ENCODE measurements at regions not wholly inside any gene's neighbourhood (a gene's known extent, or its start where the extent isn't known, plus 50 kb on each side); places are given as distances from the start of the nearest gene placed in this dataset.

DNA sequence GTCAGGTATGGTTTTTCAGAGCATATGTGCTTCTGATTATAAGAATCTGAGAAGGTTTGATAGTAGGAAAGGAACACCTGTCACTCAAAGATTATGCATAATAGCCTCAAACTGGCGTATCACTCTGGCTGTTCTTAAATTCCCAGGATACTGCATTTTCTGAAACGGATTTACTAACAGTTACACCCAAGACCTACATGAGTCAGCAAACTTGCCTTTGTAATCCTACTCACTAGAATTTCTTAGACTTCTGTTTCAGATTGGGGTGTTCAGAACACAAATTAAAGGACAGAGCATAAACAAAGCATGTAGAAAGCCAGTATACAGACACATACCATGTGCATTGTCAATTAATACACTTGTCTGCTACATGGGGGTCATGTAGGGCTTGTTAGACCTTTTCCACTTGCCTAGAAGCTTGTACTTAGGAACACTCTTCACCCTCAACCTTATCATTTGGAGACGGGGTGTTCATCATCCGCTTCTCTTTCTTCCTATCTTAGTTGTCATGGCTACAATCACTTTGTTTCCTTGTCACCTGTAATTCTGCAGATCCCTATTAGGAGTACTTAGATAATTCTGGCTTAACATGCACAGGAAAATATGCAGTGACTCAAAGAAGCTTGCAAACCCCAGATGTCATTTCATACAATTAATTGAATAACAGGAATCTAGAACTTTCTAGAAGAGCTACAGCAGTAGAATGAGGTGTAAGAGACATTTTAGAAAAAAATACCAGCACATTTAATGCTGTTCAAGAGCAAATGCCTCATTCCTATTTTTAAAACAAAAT is 593.0 kb upstream of the TENM3 start:
- Histone ChIP-seq H3K27ac (no peak overlapping the region), H3K4me1 (replicated peaks in 1 of 2) (no peaks in the 10 kb centered on the region), H3K4me3 (no peak overlapping the region)
- ATAC-seq (replicated peaks in 6 of 8): peak in 2 of 8 experiments; percentile 45 to 99
- 7 to 100% (median 80%) methylated on average over 1 to 4 of the region's 4 CpGs; no CpG with 5 or more reads in 1 of the 10 experiments for WGBS, 10 experiments
- in situ Hi-C loops (cut with MboI; ENCODE audit: low pct_unique_long_range_greater_than_20kb in 2 of 9, low sequenced_read_pairs in 9 of 9, unreplicated experiment in 9 of 9): no loop called here

- in situ Hi-C loops (cut with MboI; ENCODE audit: low pct_unique_long_range_greater_than_20kb in 2 of 9, low sequenced_read_pairs in 9 of 9, unreplicated experiment in 9 of 9): no loop called here
- Histone ChIP-seq H3K4me1 (replicated peaks in 1 of 2) (peaks cover 0 to 3% of the 10 kb centered on the region in 2 donors), H3K4me3 (no peak overlapping the region), H3K27ac (no peak overlapping the region)
- WGBS, 10 experiments: 61 to 100% (median 91%) methylated on average over 1 to 5 of the region's 5 CpGs
- ATAC-seq (replicated peaks in 6 of 8): no peak
These were observed 586.5 kb upstream of the TENM3 start for GRCh38 chr4:181656748-181657147.

- peaks cover 0 to 9% of the 10 kb centered on the region in 2 donors for H3K4me1 ChIP-seq (replicated peaks in 1 of 2)
- no peak overlapping the region for H3K4me3 ChIP-seq
- WGBS, 10 experiments: 0 to 100% (median 72%) methylated on average over 1 to 3 of the region's 3 CpGs
- peak in 1 of 8 experiments; percentile 46 for ATAC-seq (replicated peaks in 6 of 8)
- no peak overlapping the region for H3K27ac ChIP-seq
- in situ Hi-C loops (cut with MboI; ENCODE audit: low pct_unique_long_range_greater_than_20kb in 2 of 9, low sequenced_read_pairs in 9 of 9, unreplicated experiment in 9 of 9): no loop called here
These were observed 584.0 kb upstream of the TENM3 start for GRCh38 chr4:181659202-181659601.

GRCh38 chr4:181659876-181660275 is 583.3 kb upstream of the TENM3 start:
- no peak overlapping the region for H3K27ac ChIP-seq
- H3K4me1 ChIP-seq (replicated peaks in 1 of 2): peaks cover 0 to 9% of the 10 kb centered on the region in 2 donors
- in situ Hi-C loops (cut with MboI; ENCODE audit: low pct_unique_long_range_greater_than_20kb in 2 of 9, low sequenced_read_pairs in 9 of 9, unreplicated experiment in 9 of 9): no loop called here
- peak in 1 of 8 experiments; percentile 10 for ATAC-seq (replicated peaks in 6 of 8)
- no peak overlapping the region for H3K4me3 ChIP-seq
- 40 to 100% (median 88%) methylated on average over 1 to 6 of the region's 6 CpGs for WGBS, 10 experiments

DNA sequence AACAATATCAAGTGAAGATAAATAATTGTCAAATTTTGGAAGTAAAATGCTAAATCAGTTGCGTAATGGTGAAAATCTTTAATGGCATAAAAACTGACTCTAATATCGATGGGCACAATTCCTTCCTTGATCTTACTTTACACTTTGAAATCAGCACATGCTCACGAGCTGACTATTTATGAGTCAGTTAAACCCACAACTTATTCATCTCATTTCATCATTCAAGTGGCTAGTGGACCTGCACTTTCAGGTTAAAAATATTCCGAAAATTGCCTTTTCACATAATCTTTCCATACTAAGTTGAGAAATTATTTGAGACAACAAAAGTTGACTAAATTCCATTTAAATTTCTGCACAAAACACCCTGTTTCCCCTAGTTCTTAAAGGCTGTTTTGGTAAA is 582.1 kb upstream of the TENM3 start:
- Histone ChIP-seq H3K4me1 (replicated peaks in 1 of 2) (peaks cover 0 to 9% of the 10 kb centered on the region in 2 donors), H3K27ac (no peak overlapping the region), H3K4me3 (no peak overlapping the region)
- in situ Hi-C loops (cut with MboI; ENCODE audit: low pct_unique_long_range_greater_than_20kb in 2 of 9, low sequenced_read_pairs in 9 of 9, unreplicated experiment in 9 of 9): no loop called here
- ATAC-seq (replicated peaks in 6 of 8): peak in 1 of 8 experiments; percentile 46
- 14 to 100% (median 85%) methylated on average over 1 to 4 of the region's 4 CpGs; no CpG with 5 or more reads in 1 of the 10 experiments for whole genome bisulfite sequencing, 10 experiments

- in situ Hi-C loops (cut with MboI; ENCODE audit: low pct_unique_long_range_greater_than_20kb in 2 of 9, low sequenced_read_pairs in 9 of 9, unreplicated experiment in 9 of 9): no loop called here
- 0 to 88% (median 53%) methylated on average over 1 to 2 of the region's 2 CpGs; no CpG with 5 or more reads in 1 of the 10 experiments for WGBS, 10 experiments
- Histone ChIP-seq H3K4me3 (no peak overlapping the region), H3K4me1 (replicated peaks in 1 of 2) (peaks cover 0 to 9% of the 10 kb centered on the region in 2 donors), H3K27ac (no peak overlapping the region)
- peak in 2 of 8 experiments; percentile 67 to 74 for ATAC-seq (replicated peaks in 6 of 8)
These were observed 581.3 kb upstream of the TENM3 start for GRCh38 chr4:181661923-181662322.

- no peak overlapping the region for H3K27ac ChIP-seq
- peaks cover 0 to 9% of the 10 kb centered on the region in 2 donors for H3K4me1 ChIP-seq (replicated peaks in 1 of 2)
- no peak overlapping the region for H3K4me3 ChIP-seq
- in situ Hi-C loops (cut with MboI; ENCODE audit: low pct_unique_long_range_greater_than_20kb in 2 of 9, low sequenced_read_pairs in 9 of 9, unreplicated experiment in 9 of 9): no loop called here
- WGBS, 10 experiments: 0 to 80% (median 33%) methylated on average over 1 to 3 of the region's 3 CpGs
- peak in 6 of 8 experiments; percentile 22 to 60 (median 32) for ATAC-seq (replicated peaks in 6 of 8)
These were observed 580.8 kb upstream of the TENM3 start for GRCh38 chr4:181662383-181662782.

GRCh38 chr4:181670506-181670905 is 572.7 kb upstream of the TENM3 start:
- Histone ChIP-seq H3K4me1 (replicated peaks in 1 of 2) (peaks cover 0 to 12% of the 10 kb centered on the region in 2 donors), H3K4me3 (no peak overlapping the region), H3K27ac (no peak overlapping the region)
- WGBS, 10 experiments: 5 to 100% (median 85%) methylated on average over 1 to 2 of the region's 2 CpGs; no CpG with 5 or more reads in 1 of the 10 experiments
- in situ Hi-C loops (cut with MboI; ENCODE audit: low pct_unique_long_range_greater_than_20kb in 2 of 9, low sequenced_read_pairs in 9 of 9, unreplicated experiment in 9 of 9): no loop called here
- peak in 2 of 8 experiments; percentile 25 to 47 for ATAC-seq (replicated peaks in 6 of 8)

GRCh38 chr4:181671672-181672071 is 571.5 kb upstream of the TENM3 start:
- in situ Hi-C loops (cut with MboI; ENCODE audit: low pct_unique_long_range_greater_than_20kb in 2 of 9, low sequenced_read_pairs in 9 of 9, unreplicated experiment in 9 of 9): no loop called here
- Histone ChIP-seq H3K27ac (no peak overlapping the region), H3K4me1 (replicated peaks in 1 of 2) (peaks cover 0 to 12% of the 10 kb centered on the region in 2 donors), H3K4me3 (no peak overlapping the region)
- WGBS, 10 experiments: 23 to 100% (median 78%) methylated on average over 1 to 2 of the region's 2 CpGs; no CpG with 5 or more reads in 3 of the 10 experiments
- peak in 1 of 8 experiments; percentile 43 for ATAC-seq (replicated peaks in 6 of 8)

GRCh38 chr4:181672751-181673150 is 570.5 kb upstream of the TENM3 start:
- in situ Hi-C loops (cut with MboI; ENCODE audit: low pct_unique_long_range_greater_than_20kb in 2 of 9, low sequenced_read_pairs in 9 of 9, unreplicated experiment in 9 of 9): no loop called here
- H3K4me1 ChIP-seq (replicated peaks in 1 of 2): peaks cover 0 to 12% of the 10 kb centered on the region in 2 donors
- no peak for ATAC-seq (replicated peaks in 6 of 8)
- H3K27ac ChIP-seq: no peak overlapping the region
- H3K4me3 ChIP-seq: no peak overlapping the region
- WGBS, 10 experiments: 33 to 100% (median 95%) methylated on average over 1 to 2 of the region's 2 CpGs; no CpG with 5 or more reads in 3 of the 10 experiments

- H3K4me3 ChIP-seq: no peak overlapping the region
- in situ Hi-C loops (cut with MboI; ENCODE audit: low pct_unique_long_range_greater_than_20kb in 2 of 9, low sequenced_read_pairs in 9 of 9, unreplicated experiment in 9 of 9): no loop called here
- H3K27ac ChIP-seq: no peak overlapping the region
- WGBS, 10 experiments: 0 to 86% (median 43%) methylated on average over 1 of the region's 1 CpG; no CpG with 5 or more reads in 3 of the 10 experiments
- H3K4me1 ChIP-seq (replicated peaks in 1 of 2): peaks cover 0 to 12% of the 10 kb centered on the region in 2 donors
- ATAC-seq (replicated peaks in 6 of 8): peak in 3 of 8 experiments; percentile 61 to 86 (median 82)
These were observed 568.8 kb upstream of the TENM3 start for GRCh38 chr4:181674315-181674875.

DNA sequence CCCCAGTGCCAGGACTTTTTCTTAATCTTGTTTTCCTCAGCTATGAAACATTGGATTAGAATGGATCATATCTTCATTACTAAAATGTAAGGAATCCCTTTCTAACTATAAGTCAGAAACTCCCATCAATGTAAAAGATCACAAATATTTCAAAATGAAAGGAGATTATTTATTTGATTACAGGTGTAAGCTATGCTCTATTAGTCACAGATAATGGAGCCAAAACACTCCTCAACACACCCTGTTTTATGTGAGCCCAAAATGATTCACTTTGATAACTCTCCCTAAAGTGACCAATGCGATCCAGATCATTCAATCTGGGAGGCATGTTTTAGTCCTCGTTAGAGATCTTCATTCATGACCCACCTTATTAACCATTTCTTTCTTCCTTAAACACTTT is 566.7 kb upstream of the TENM3 start:
- in situ Hi-C loops (cut with MboI; ENCODE audit: low pct_unique_long_range_greater_than_20kb in 2 of 9, low sequenced_read_pairs in 9 of 9, unreplicated experiment in 9 of 9): no loop called here
- Histone ChIP-seq H3K4me1 (replicated peaks in 1 of 2) (no peaks in the 10 kb centered on the region), H3K27ac (no peak overlapping the region), H3K4me3 (no peak overlapping the region)
- ATAC-seq (replicated peaks in 6 of 8): no peak
- WGBS, 10 experiments: 31 to 64% (median 50%) methylated on average over 2 of the region's 2 CpGs; no CpG with 5 or more reads in 1 of the 10 experiments

- ATAC-seq (replicated peaks in 6 of 8): no peak
- Histone ChIP-seq H3K27ac (no peak overlapping the region), H3K4me1 (replicated peaks in 1 of 2) (no peaks in the 10 kb centered on the region), H3K4me3 (no peak overlapping the region)
- in situ Hi-C loops (cut with MboI; ENCODE audit: low pct_unique_long_range_greater_than_20kb in 2 of 9, low sequenced_read_pairs in 9 of 9, unreplicated experiment in 9 of 9): no loop called here
- WGBS, 10 experiments: 0 to 100% (median 100%) methylated on average over 1 to 3 of the region's 3 CpGs; no CpG with 5 or more reads in 3 of the 10 experiments
These were observed 566.0 kb upstream of the TENM3 start for GRCh38 chr4:181677201-181677600.
